HG03280 (cell line): ENCODE measurements at regions not wholly inside any gene's neighbourhood (a gene's known extent, or its start where the extent isn't known, plus 50 kb on each side); places are given as distances from the start of the nearest gene placed in this dataset.
"Not testable (repeated sequence)": the region's sequence is repeated elsewhere in the genome, so short reads cannot be mapped to it uniquely, and the experiment has no call there.

Experiments
- ATAC-seq: cut with Tn5 transposase; IDR thresholded peaks from one replicate; pipeline ENCODE4 v1.9.1; 2021; ENCODE audit warnings: mild to moderate bottlenecking, moderate library complexity; ENCODE audit not compliant: unreplicated experiment

GRCh38 chr1:182331387-182331786 lies 60.2 kb downstream of the GLUL start:
- ATAC-seq: no peak

GRCh38 chr1:182330303-182330702 lies 61.3 kb downstream of the GLUL start:
- no peak for ATAC-seq

GRCh38 chr1:182329471-182329870 lies 62.1 kb downstream of the GLUL start:
- no peak for ATAC-seq

- no peak for ATAC-seq
Measured at GRCh38 chr1:182328591-182328990, 63.0 kb downstream of the GLUL start.

GRCh38 chr1:182325339-182325738 lies 66.3 kb downstream of the GLUL start:
- ATAC-seq: no peak

GRCh38 chr1:182321532-182321931 lies 70.1 kb downstream of the GLUL start:
- not testable (repeated sequence) for ATAC-seq

- ATAC-seq: no peak
Measured at GRCh38 chr1:182317611-182318161, 73.9 kb downstream of the GLUL start.

GRCh38 chr1:182316454-182316853 lies 75.1 kb downstream of the GLUL start:
- not testable (repeated sequence) for ATAC-seq

- ATAC-seq: no peak
Measured at GRCh38 chr1:182315167-182315556, 76.4 kb downstream of the GLUL start.

GRCh38 chr1:182309631-182310351 lies 81.8 kb downstream of the GLUL start:
- no peak for ATAC-seq

GRCh38 chr1:182308826-182309225 lies 82.8 kb downstream of the GLUL start:
- no peak for ATAC-seq

- ATAC-seq: not testable (repeated sequence)
Measured at GRCh38 chr1:182307486-182307885, 84.1 kb downstream of the GLUL start.

GRCh38 chr1:182305861-182306260 lies 85.7 kb downstream of the GLUL start:
- no peak for ATAC-seq

GRCh38 chr1:182304627-182305026 lies 87.0 kb downstream of the GLUL start:
- no peak for ATAC-seq

- no peak for ATAC-seq
Measured at GRCh38 chr1:182304218-182304617, 87.4 kb downstream of the GLUL start.

- ATAC-seq: peak; percentile 70
Measured at GRCh38 chr1:182303778-182304177, 87.8 kb downstream of the GLUL start.

GRCh38 chr1:182301467-182302198 lies 90.0 kb downstream of the GLUL start:
- no peak for ATAC-seq

- ATAC-seq: no peak
Measured at GRCh38 chr1:182301026-182301436, 90.6 kb downstream of the GLUL start.

GRCh38 chr1:182299728-182300616 lies 91.6 kb downstream of the GLUL start:
- no peak for ATAC-seq

GRCh38 chr1:182299054-182299727 lies 92.4 kb downstream of the GLUL start:
- ATAC-seq: not testable (repeated sequence)
